ENCODE measurements at regions not wholly inside any gene's neighbourhood (a gene's known extent, or its start where the extent isn't known, plus 50 kb on each side); places are given as distances from the start of the nearest gene placed in this dataset.

- no peak for DNase-seq (ENCODE audit: low spot score)
These were observed 328.7 kb downstream of the NSG2 start for GRCh38 chr5:174374206-174374605.

- DNase-seq (ENCODE audit: low spot score) = no peak
These were observed 330.6 kb downstream of the NSG2 start for GRCh38 chr5:174376056-174376455.

- no peak for DNase-seq (ENCODE audit: low spot score)
These were observed 331.3 kb downstream of the NSG2 start for GRCh38 chr5:174376726-174377373.

DNA sequence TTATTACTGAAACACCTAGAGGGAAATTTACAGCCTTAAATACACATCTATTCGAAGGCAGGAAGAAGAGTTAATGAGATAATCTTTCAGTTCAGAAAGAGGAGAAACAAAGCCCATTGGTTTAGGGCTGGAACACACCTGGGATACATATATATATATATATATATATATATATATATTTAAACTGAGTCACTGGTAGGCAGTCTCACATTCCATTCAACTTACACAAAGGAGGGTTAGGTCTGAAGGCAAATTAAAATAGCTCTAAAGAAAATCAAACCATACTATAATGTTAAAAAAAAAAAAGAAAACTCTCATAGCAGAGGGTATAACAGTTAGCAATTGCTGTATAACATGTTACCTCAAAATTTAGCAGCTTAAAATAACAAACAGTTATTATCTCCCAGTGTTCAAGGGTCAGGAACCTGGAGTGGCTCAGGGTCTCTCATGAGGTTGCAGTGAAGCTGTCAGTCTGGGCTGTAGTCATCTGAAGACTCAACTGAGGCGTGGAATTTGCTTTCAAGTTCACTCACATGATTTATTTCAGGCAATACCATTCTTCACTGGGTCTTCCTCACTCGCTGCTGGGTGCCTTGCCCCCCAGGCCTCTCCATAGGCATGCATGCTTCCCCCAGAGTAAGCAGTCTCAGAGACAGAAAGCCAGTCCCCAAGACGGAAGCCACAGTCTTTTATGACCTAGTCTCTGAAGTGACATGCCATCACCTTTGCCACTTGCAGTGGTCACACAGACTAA lies 332.8 kb downstream of the NSG2 start:
- no peak for DNase-seq (ENCODE audit: low spot score)

- no peak for DNase-seq (ENCODE audit: low spot score)
These were observed 334.8 kb downstream of the NSG2 start for GRCh38 chr5:174380311-174380710.

GRCh38 chr5:174381241-174381640 lies 335.7 kb downstream of the NSG2 start:
- no peak for DNase-seq (ENCODE audit: low spot score)

DNA sequence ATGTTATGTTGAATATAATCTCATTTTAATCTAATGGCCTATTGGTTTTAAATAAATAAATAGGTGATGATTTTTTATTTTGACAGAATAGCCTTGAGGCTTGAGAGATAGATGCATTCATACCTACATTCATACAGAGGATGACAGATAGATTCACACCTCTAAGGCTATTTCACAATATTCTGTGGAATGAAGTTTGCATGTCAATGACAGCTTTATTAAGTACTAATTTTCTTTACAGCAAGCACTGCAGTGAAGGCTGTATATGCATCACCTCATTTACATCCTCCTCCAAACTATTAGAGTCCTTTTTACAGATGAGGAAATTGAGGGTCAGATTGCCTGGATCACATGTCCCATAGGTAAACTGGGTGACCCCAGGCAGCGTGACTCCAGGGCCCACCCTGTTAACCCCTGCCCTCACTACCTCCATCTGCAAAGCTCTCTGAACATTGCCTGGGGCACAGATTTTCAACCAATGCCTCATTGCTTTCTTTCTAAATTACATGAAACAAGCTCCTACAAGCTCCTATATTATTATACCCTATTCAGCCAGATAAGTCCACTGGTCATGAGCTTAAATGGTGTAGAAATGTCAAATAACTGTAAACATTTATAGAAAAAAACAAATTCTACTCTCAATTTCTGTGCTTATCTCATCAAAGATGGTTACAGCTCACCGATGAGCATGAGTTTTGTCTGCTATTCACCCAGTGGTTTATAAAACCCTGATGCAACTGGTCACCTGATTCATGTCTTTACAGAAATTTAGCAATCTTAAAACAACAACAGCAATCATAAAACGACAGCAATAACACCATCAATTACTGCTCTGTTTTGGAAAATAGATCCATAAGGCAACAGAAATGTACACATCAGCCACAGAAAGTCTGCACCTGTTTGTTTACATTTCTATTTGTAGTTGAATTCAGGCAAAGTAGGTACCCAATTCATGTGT lies 338.0 kb downstream of the NSG2 start:
- no peak for DNase-seq (ENCODE audit: low spot score)

GRCh38 chr5:174384509-174384947 lies 339.0 kb downstream of the NSG2 start:
- no peak for DNase-seq (ENCODE audit: low spot score)

- no peak for DNase-seq (ENCODE audit: low spot score)
These were observed 338.1 kb upstream of the MSX2 start for GRCh38 chr5:174386306-174386705.

GRCh38 chr5:174386846-174387245 lies 337.5 kb upstream of the MSX2 start:
- DNase-seq (ENCODE audit: low spot score) = no peak

DNA sequence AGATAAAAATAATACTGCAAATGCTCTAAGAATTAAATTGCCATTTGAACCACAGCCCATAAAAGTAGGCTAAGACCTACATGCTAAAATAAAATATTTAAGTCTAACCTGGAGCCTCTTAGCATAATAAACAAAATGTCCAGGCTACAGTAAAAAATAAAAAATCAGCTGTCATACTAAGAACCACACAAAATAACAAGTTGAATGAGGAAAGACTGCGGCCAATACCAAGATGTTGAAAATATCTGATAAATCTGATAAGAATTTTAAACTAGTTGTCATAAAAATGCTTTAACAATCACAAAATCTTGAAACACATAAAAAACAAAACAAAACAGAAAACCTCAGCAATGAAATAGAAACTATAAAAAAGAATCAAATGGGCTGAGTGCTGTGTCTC lies 336.9 kb upstream of the MSX2 start:
- DNase-seq (ENCODE audit: low spot score) = no peak

DNA sequence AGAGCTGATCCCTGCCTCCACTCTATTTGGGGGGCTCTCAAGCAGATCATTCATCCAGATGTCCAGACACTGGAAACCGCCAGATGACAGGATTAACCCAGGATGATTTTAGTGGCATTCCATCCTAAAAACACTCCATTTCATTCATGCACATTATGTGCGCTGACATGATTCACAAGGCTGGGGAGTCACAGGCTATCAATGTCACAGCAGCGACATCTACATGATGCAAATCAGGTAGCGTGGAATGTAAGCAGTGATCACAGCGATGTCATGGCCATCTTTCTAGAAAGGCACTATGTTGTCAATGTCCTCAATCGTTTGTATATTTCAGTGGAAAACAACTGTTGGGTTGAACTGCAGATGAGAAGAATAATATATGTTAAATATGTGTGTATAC lies 331.5 kb upstream of the MSX2 start:
- DNase-seq (ENCODE audit: low spot score) = no peak

- DNase-seq (ENCODE audit: low spot score) = no peak
These were observed 327.8 kb upstream of the MSX2 start for GRCh38 chr5:174396541-174396940.

GRCh38 chr5:174397206-174397605 lies 327.2 kb upstream of the MSX2 start:
- DNase-seq (ENCODE audit: low spot score) = no peak

DNA sequence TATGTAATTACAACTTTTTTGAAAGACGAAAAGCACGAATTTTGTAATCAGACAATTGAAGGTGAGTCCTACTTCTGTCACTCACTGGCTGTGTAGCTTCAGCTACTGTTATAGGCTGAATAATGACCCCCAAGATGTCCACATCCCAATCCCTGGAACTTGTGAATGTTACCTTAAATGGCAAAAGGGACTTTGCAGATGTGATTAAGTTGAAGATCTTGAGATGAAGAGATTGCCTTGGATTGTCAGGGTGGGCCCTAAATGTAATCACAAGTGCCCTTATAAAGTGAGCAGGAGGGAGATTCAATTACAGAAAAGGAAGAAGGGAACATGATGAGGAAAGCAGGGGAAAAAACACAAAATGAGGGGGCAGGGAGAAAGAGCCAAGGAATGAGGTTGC lies 326.2 kb upstream of the MSX2 start:
- DNase-seq (ENCODE audit: low spot score) = no peak

DNA sequence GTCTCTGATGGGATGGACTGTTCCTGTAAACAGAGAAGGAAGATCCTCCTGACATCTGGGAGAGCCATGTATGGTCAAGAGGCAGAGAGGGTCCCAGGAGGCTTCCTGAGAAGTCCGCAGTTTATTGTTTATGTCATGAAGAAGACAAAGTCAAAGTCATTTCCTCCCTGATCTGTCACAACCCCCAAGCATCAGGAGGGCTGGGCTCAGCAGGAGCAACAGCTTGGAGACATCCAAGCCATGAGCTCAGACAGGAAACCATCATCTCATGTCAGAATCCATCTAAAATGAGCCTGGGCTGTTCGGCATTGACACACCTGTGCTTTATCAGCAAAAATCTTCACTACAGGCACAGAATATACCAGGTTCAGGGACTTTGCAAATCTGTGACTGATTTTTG lies 325.0 kb upstream of the MSX2 start:
- DNase-seq (ENCODE audit: low spot score) = no peak

DNA sequence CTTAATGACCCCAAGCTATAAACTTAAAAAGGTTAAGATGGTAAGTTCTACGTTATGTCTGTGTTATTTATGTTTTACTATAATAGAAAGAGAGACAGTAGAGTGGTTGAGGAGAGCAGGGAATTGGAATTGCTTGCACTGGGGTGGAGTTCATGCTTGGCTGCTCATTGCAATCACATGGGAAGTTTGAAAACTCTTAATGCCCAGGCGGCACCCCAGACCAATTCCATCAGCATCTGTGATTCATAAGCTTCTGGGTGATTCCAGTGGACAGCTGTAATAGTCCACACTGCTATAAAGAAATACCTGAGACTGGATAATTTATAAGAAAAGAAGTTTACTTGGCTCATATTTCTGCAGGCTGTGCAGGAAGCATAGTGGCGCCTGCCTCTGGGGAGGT lies 323.9 kb upstream of the MSX2 start:
- DNase-seq (ENCODE audit: low spot score) = no peak

DNA sequence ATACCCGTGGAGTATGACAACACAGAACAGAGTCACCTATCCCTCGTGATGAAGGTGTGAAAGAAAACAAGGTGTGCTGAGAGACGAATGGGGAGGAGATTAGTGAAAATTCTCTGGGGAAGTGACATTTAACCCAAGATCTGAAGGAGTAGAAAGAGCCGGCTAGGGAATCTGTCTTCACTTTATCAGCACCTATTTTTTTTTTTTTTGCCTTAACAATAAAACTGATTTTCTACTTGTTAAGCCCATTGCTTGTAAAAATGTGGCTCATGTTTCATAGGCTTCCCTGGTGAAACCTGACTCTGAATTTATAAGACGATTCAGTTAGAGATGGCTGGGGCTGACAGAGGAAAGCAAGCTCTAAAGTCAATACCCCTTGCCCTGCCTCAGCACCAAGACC lies 322.6 kb upstream of the MSX2 start:
- no peak for DNase-seq (ENCODE audit: low spot score)

DNA sequence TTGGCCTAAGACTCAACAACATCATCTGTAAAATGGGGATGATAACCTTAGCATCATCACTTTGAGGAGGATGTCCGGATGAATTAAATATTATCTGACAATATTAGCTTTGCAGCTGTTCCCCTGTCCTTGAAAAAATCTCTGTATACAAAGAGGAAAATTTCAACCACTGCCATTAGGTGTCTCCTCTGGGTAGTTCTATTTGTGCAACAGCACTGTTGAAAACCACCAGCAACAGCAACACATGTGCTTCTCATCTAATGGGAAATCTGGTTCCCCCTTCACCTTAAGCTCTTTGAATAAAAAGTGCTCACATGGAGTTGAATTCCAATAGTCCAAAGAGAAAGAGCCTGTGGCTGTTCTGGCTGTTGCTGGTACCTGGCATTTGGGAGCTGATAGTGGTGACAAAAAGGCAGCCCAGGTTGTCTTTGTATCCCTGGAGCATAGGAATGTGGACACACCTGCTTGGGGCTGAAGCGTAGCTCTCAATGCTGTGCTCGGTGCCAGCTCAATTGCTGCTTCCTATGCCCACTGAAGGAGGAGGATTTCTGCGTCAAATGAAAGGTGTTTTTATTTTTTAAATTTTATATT lies 322.1 kb upstream of the MSX2 start:
- DNase-seq (ENCODE audit: low spot score) = no peak

GRCh38 chr5:174404848-174405247 lies 319.5 kb upstream of the MSX2 start:
- no peak for DNase-seq (ENCODE audit: low spot score)

DNA sequence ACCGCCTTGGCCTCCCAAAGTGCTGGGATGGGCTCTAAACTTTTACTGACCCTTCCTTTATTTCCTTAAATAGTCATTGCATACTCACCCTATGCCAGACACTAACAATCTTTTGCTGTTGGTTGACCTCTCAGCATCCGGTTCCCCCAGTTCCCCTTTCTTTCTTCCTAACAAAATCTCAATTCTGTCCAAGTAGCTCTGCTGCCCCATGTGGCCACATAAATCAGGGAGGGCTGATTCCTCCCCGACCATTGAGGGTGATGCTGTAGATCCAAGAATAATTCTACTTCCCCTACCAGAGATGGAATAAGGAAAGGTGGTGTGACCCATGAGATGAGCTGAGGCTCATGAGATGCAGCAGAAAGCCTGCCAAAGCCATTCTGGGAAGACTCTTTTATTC lies 315.3 kb upstream of the MSX2 start:
- no peak for DNase-seq (ENCODE audit: low spot score)

GRCh38 chr5:174409971-174410370 lies 314.4 kb upstream of the MSX2 start:
- DNase-seq (ENCODE audit: low spot score) = no peak
